Pons (tissue), 1 donor: ENCODE measurements at regions not wholly inside any gene's neighbourhood (a gene's known extent, or its start where the extent isn't known, plus 50 kb on each side); places are given as distances from the start of the nearest gene placed in this dataset.
"Not testable (repeated sequence)": the region's sequence is repeated elsewhere in the genome, so short reads cannot be mapped to it uniquely, and the experiment has no call there.

Experiments
- DNase-seq: peaks from one replicate; pipeline ENCODE4 v3.0.0-alpha.2; 2016; ENCODE audit warnings: low spot score

GRCh38 chr11:134845474-134846327 is 433.7 kb upstream of the B3GAT1 start:
- no peak for DNase-seq

DNA sequence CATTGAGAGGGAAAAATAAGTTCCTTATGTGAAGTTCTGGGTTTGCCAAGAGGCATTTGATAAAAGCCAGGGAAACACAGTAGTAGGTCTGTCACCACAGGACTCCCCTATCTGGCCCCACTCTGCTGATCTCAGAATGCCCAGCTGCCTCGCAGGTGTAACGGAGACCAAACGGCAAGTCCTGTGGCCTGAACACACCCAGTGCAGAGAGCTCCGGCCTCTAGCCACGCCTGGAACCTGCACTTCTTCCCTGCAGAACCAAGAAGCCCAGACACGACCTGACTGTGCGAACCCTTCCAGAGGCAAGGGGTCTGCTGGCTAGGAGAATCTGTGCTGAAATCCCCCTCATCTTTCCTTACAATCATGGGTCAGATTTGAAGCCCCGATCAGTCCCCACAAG is 432.8 kb upstream of the B3GAT1 start:
- no peak for DNase-seq

GRCh38 chr11:134843735-134844134 is 431.7 kb upstream of the B3GAT1 start:
- no peak for DNase-seq

DNA sequence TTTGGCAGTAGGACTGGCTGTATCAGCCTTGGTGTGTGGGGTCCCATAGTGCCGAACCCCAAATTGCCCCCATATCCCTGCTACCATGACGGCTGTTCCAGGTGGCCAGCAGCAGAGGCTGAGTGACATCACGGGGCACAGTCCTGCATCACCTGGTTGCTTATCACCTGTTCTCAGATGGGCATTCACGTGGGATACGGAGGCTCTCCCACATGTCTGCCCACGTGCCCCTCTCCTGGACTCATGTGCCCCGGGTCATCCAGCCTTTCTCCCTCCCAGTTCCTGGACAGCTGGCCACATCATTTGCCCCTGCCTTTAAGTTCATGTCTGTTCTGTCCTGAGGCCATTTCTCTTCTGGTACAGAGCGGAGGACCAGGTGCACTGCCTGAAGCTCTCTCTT is 431.0 kb upstream of the B3GAT1 start:
- DNase-seq, result no peak

- DNase-seq, result no peak
Measured at GRCh38 chr11:134841972-134842371, 429.9 kb upstream of the B3GAT1 start.

DNA sequence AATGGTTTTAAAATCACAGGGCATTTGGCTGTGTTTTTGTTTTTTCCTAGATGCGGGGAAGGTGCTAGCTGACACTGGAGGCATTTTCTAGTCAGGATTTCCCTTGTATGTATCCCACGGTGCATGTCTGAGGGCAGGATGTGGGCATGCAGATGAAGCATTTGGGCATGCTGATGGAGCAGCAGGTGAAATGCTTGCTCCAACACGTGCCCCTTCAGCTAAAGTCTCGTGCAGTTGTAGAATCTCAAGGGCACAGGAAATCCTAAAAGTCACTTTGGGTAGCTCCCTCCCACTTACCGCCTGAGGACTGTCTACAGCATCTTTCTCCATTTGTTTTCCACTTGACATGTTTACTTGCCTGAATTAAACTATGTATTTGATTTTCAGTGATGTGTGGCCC is 429.4 kb upstream of the B3GAT1 start:
- DNase-seq, result no peak

DNA sequence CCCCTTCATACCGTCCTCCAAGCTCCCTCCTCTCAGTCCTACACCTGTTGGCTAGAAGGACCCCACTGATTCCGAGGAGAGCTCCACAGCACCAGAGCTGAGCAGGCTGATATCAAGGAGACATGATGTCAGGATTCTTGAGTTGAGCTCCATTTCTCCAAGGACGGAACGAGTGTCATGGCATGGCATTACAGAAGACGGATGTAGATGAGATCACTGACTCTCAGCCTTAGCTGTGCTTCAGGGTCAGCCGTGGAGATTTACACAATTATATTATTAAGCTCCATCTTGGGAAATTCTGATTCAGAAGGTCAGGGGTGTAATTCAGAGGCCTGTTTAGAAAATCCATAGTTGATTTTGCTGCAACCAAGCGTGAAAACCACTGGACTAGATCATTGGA is 428.9 kb upstream of the B3GAT1 start:
- no peak for DNase-seq

- not testable (repeated sequence) for DNase-seq
Measured at GRCh38 chr11:134840165-134840564, 428.1 kb upstream of the B3GAT1 start.

- no peak for DNase-seq
Measured at GRCh38 chr11:134838708-134839107, 426.7 kb upstream of the B3GAT1 start.

DNA sequence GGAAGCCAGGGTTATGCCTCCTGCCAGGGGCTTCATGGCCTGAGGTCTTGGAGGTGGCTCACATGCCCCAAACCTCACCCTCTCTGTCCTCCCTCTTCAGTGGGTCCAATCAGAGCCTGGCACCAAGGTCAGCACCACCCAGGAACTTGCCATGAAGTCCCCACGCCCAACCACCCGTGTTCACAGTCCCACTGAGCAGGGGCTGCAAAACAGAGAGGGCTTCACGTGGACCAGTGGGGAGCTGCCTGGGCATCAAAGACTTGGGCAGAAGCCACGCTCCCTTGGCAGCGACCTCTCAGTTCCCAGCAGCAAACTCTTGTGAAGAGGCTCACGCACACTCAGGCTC is 425.8 kb upstream of the B3GAT1 start:
- no peak for DNase-seq

GRCh38 chr11:134837166-134837886 is 425.3 kb upstream of the B3GAT1 start:
- no peak for DNase-seq

DNA sequence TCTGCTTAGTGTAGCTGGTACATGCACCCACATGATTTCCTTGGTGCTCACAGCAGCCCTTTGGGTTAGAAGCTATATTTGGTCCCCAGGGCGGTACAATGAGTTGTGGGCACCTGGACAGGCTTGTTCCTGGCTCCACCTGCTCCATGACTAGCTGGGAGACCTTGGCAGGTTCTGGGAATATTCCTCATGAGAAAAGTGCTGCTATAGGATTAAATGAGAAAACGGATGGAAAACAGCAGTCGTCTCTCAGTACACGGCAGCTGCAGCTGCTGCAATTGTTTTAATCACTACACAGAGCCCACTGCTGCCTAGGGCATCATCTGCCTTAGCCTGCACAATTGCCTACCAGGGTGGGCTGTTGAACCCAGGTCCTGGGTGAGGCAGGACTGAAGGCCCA is 424.5 kb upstream of the B3GAT1 start:
- DNase-seq, result no peak

DNA sequence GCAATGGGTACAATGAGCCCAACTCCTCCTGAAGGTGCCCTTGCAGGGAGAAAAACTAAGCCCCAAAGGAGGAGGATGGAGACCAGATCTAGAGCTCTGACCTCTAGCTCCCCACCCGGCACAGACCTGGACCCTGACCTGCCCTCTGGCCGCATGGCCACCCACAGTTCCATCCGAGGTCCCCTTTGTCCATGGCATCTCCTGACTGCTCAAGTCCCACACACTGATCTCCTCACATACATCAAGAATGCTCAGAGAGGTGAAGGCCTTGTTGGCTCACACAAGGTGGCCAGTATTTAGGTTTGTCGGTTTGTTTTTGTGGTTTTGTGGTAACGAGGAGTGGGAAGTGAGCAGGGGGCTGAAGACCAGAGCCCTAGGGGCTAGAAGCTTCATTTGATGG is 423.5 kb upstream of the B3GAT1 start:
- no peak for DNase-seq

DNA sequence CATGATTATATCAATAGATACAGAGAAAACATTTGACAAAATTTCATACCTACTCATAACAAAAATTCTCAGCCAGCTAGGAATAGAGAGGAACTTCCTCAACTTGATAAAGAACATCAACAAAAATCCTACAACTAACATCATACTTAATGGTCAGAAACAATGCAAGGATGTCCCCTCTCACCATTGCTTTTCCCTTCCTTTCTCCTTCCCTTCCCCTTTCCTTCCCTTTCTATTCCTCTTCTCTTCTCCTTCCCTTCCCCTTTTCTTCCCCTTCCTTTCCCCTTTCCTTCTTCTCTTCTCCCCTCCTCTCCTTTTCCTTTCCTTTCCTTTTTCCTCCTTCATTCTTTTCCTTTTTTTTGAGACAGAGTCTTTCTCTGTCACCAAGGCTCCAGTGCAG is 418.3 kb upstream of the B3GAT1 start:
- no peak for DNase-seq

- no peak for DNase-seq
Measured at GRCh38 chr11:134823970-134824369, 411.9 kb upstream of the B3GAT1 start.

GRCh38 chr11:134822897-134823296 is 410.9 kb upstream of the B3GAT1 start:
- DNase-seq, result no peak

- DNase-seq, result no peak
Measured at GRCh38 chr11:134821422-134821821, 409.4 kb upstream of the B3GAT1 start.

DNA sequence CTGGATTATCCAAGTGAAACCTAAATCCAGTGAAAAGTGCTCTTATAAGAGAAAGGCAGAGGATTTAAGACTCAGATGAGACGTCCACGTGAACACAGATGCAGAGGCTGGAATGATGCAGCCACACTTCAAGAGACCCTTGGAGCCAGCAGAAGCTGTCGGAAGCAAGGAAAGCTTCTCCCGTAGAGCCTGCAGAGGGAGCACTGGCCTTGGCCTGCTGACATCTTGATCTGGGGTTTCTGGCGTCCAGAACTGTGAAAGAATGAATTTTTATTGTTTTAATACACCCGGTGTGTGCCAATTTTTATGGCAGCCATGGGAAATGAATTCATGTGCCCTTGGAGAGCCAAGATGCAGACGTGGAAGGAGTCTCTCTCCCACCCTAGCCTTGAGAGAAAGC is 407.0 kb upstream of the B3GAT1 start:
- no peak for DNase-seq

DNA sequence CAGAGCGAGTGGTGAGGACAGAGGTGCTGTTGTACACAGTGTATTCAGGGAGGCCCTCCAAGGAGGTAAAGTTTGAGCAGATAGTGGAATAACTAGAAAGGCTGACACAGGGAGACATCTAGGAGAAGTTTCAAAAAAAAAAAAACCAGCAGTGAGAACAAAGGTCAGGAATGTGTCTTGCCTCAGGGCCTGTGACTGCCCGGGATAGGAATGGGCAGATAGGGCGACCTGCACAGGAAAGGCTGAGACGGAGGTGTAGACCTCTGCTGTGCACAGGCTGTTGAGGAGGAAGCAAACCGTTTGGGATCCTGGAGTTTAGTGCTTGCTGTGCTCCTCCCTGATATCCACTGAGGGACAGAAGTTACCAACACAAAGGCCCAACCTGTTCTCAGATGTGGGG is 406.5 kb upstream of the B3GAT1 start:
- no peak for DNase-seq

- no peak for DNase-seq
Measured at GRCh38 chr11:134815404-134815803, 403.4 kb upstream of the B3GAT1 start.

DNA sequence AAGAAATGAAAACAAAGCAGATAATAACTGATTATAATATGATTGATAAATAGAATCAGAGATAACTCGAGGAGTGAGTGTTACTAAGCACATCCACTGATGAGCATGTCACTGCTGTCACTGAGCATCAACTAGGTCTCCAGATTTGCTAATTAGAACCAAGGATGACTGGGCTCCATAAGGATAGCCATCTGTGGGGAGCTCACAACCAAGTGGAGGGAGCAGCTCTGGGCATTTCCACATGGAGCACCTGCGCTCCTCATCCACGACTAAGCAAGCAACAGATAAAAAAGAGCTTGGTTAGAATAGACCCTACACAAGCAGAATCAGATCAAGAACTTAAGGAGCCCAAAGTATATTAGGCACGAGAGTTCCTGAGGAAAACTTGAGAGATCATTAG is 396.0 kb upstream of the B3GAT1 start:
- no peak for DNase-seq

- DNase-seq, result no peak
Measured at GRCh38 chr11:134802598-134802997, 390.6 kb upstream of the B3GAT1 start.

DNA sequence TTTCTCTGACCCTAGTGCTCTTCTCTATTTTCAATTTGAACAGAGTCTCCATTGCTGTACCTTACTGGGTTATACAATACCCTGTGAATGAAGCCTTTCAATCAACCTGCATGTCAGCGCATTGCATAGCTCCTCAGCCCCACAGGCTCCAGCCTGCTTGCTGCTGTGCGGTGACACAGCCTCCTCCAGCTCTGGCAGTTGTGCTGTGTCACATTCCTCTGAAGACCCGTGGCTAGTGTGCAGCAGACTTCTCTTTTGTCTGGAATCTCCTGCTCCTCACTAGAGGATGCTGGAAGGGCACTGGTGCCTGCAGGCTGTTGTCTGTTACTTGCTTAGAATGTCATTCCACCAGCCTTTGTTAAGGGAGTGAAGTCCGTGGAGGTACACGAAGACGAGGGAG is 390.1 kb upstream of the B3GAT1 start:
- DNase-seq, result no peak

GRCh38 chr11:134801570-134801969 is 389.5 kb upstream of the B3GAT1 start:
- DNase-seq, result no peak
